ENCODE measurements at regions not wholly inside any gene's neighbourhood (a gene's known extent, or its start where the extent isn't known, plus 50 kb on each side); places are given as distances from the start of the nearest gene placed in this dataset.
"Not testable (repeated sequence)": the region's sequence is repeated elsewhere in the genome, so short reads cannot be mapped to it uniquely, and the experiment has no call there.

- TF ChIP-seq CTCF (IDR thresholded peaks at IDR 0.05; ENCODE audit: low read length); EZH2 (optimal IDR thresholded peaks at IDR 0.05; ENCODE audit: low read depth, low read length): not testable (repeated sequence)
These were observed 104.3 kb upstream of the ZNF519 start for GRCh38 chr18:14236356-14237048.

Data from MM.1S (cell line).